SK-N-SH treated with all-trans-retinoic acid at 6 μM for 48 hours (cell line): ENCODE measurements at regions not wholly inside any gene's neighbourhood (a gene's known extent, or its start where the extent isn't known, plus 50 kb on each side); places are given as distances from the start of the nearest gene placed in this dataset.

Source experiments
- ATAC-seq: fragments of 200-7000 bp; cut with Tn5 transposase; 3 replicates; pipeline ENCODE4 v1.9.1; 2020; ENCODE audit warnings: mild to moderate bottlenecking, moderate library complexity
- ARNTL ChIP-seq: fragments of 450-650 bp; formaldehyde crosslinking; IDR thresholded peaks from 2 replicates; pipeline ENCODE4 v1.5.0; 2020; ENCODE audit warnings: low read depth, mild to moderate bottlenecking, moderate library complexity, borderline replicate concordance
- BACH2 ChIP-seq: fragments of 250-450 bp; sonication (Bioruptor Pico); IDR thresholded peaks from 2 replicates; pipeline ENCODE4 v1.9.0; 2021; ENCODE audit warnings: mild to moderate bottlenecking, borderline replicate concordance
- CREB5 ChIP-seq: fragments of 250-450 bp; sonication (Bioruptor Pico); IDR thresholded peaks from 2 replicates; pipeline ENCODE4 v1.5.1; 2020; ENCODE audit warnings: low read depth, mild to moderate bottlenecking, moderate library complexity
- CSDC2 ChIP-seq: fragments of 250-450 bp; sonication (Bioruptor Pico); IDR thresholded peaks from 2 replicates; pipeline ENCODE4 v1.5.0; 2020; ENCODE audit warnings: mild to moderate bottlenecking, moderate library complexity
- CSRNP3 ChIP-seq: fragments of 250-450 bp; sonication (Bioruptor Pico); IDR thresholded peaks from 2 replicates; pipeline ENCODE4 v1.5.1; 2021; ENCODE audit warnings: mild to moderate bottlenecking, moderate library complexity
- GLIS3 ChIP-seq: fragments of 250-450 bp; sonication (Bioruptor Pico); IDR thresholded peaks from 2 replicates; pipeline ENCODE4 v1.5.0; 2020; ENCODE audit warnings: mild to moderate bottlenecking, moderate library complexity
- ISL1 ChIP-seq: fragments of 250-450 bp; sonication (Bioruptor Pico); IDR thresholded peaks from 2 replicates; pipeline ENCODE4 v2.1.2; 2022; ENCODE audit warnings: mild to moderate bottlenecking, moderate library complexity
- OSR1 ChIP-seq: fragments of 250-450 bp; sonication (Bioruptor Pico); IDR thresholded peaks from 2 replicates; pipeline ENCODE4 v1.8.0; 2022; ENCODE audit warnings: moderate library complexity, mild to moderate bottlenecking, inconsistent platforms
- PATZ1 ChIP-seq: fragments of 250-450 bp; sonication (Bioruptor Pico); IDR thresholded peaks from 2 replicates; pipeline ENCODE4 v1.8.0; 2020; ENCODE audit warnings: mild to moderate bottlenecking, moderate library complexity, borderline replicate concordance
- POU6F1 ChIP-seq: fragments of 250-450 bp; sonication (Bioruptor Pico); IDR thresholded peaks from 2 replicates; pipeline ENCODE4 v1.8.0; 2021; ENCODE audit warnings: low read depth, mild to moderate bottlenecking, moderate library complexity, borderline replicate concordance
- RARB ChIP-seq: fragments of 250-450 bp; sonication (Bioruptor Pico); IDR thresholded peaks from 2 replicates; pipeline ENCODE4 v1.8.0; 2021; ENCODE audit warnings: mild to moderate bottlenecking, moderate library complexity
- SNAI2 ChIP-seq: fragments of 250-450 bp; sonication (Bioruptor Pico); IDR thresholded peaks from 2 replicates; pipeline ENCODE4 v1.5.0; 2020; ENCODE audit warnings: mild to moderate bottlenecking, moderate library complexity
- TCF4 ChIP-seq: fragments of 250-450 bp; sonication (Bioruptor Pico); IDR thresholded peaks from 2 replicates; pipeline ENCODE4 v1.8.0; 2021; ENCODE audit warnings: mild to moderate bottlenecking, moderate library complexity, borderline replicate concordance
- ZC3H10 ChIP-seq: fragments of 250-450 bp; sonication (Bioruptor Pico); IDR thresholded peaks from 2 replicates; pipeline ENCODE4 v1.5.1; 2021; ENCODE audit warnings: mild to moderate bottlenecking, moderate library complexity
- ZFP30 ChIP-seq: fragments of 450-650 bp; formaldehyde crosslinking; IDR thresholded peaks from 2 replicates; pipeline ENCODE4 v1.5.0; 2022; ENCODE audit warnings: mild to moderate bottlenecking, moderate library complexity
- ZNF565 ChIP-seq: fragments of 450-650 bp; formaldehyde crosslinking; conservative IDR thresholded peaks from 2 replicates; pipeline ENCODE4 v1.5.0; 2020; ENCODE audit warnings: low read depth, mild to moderate bottlenecking, moderate library complexity
- ZNF70 ChIP-seq: fragments of 450-650 bp; formaldehyde crosslinking; IDR thresholded peaks from 2 replicates; pipeline ENCODE4 v1.5.0; 2020; ENCODE audit warnings: mild to moderate bottlenecking, moderate library complexity
- ZNF8 ChIP-seq: fragments of 450-650 bp; formaldehyde crosslinking; IDR thresholded peaks from 2 replicates; pipeline ENCODE4 v1.5.0; 2020; ENCODE audit warnings: mild to moderate bottlenecking, moderate library complexity

GRCh38 chr10:62648921-62649320, 155.6 kb upstream of the ADO start:
- ATAC-seq = no peak
- TF ChIP-seq CREB5 (no peak), ARNTL (no peak), CSDC2 (CRISPR knock-in tag) (no peak), SNAI2 (CRISPR knock-in tag) (no peak), PATZ1 (CRISPR knock-in tag) (no peak), GLIS3 (CRISPR knock-in tag) (no peak), BACH2 (no peak), TCF4 (CRISPR knock-in tag) (no peak)

GRCh38 chr10:62650411-62650810, 154.1 kb upstream of the ADO start:
- no peak for ATAC-seq
- TF ChIP-seq SNAI2 (CRISPR knock-in tag) (no peak), CREB5 (no peak), GLIS3 (CRISPR knock-in tag) (no peak), OSR1 (CRISPR knock-in tag) (no peak), CSRNP3 (CRISPR knock-in tag) (no peak), TCF4 (CRISPR knock-in tag) (no peak), ZNF8 (CRISPR knock-in tag) (no peak), ZFP30 (CRISPR knock-in tag) (no peak), ISL1 (CRISPR knock-in tag) (no peak), CSDC2 (CRISPR knock-in tag) (no peak), ZNF70 (no peak), PATZ1 (CRISPR knock-in tag) (no peak), BACH2 (no peak), ARNTL (no peak)

GRCh38 chr10:62651341-62651740, 153.2 kb upstream of the ADO start:
- no peak for ATAC-seq
- no peak for TF ChIP-seq CSDC2 (CRISPR knock-in tag)
- TF ChIP-seq CREB5 = no peak
- TF ChIP-seq ZNF565 (CRISPR knock-in tag) = no peak
- no peak for TF ChIP-seq RARB
- TF ChIP-seq POU6F1 (CRISPR knock-in tag) = no peak
- TF ChIP-seq ZC3H10 (CRISPR knock-in tag) = no peak
- TF ChIP-seq BACH2 = no peak
